ENCODE measurements at regions not wholly inside any gene's neighbourhood (a gene's known extent, or its start where the extent isn't known, plus 50 kb on each side); places are given as distances from the start of the nearest gene placed in this dataset.

DNA sequence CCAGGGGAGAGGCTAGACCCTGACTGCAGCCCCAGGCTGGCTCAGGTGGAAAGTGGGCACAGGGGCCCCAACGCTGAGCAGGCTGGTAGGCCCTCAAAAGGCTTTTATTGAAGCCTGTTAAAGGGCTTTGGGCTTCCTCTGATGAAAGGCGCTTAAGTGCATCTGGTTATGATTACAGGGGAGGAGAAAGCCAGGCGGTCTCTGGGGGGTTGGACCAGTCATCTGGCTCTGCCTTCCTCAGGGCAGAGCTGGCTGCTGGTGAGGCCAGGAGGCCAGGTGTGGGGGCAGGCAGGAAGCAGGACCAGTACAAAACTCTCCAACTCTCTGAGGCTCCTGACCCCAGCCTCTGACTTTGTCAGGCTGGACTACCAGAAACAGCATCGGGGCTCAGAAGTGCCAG, 68.8 kb upstream of the BCOR start:
- Histone ChIP-seq H3K27me3 (no peaks in the 10 kb centered on the region), H3K4me3 (no peak overlapping the region), H3K4me1 (peaks cover 30% of the 10 kb centered on the region), H3K9me3 (no peaks in the 10 kb centered on the region), H3K36me3 (no peaks in the 10 kb centered on the region), H3K27ac (no peak overlapping the region)
- 19% methylated on average over 3 of the region's 4 CpGs for WGBS
- DNase-seq (ENCODE audit: low spot score in 2 of 2): no peak
- TF ChIP-seq POLR2AphosphoS5 (IDR thresholded peaks at IDR 0.05): no peak
- no peak for TF ChIP-seq EP300 (IDR thresholded peaks at IDR 0.05)
- TF ChIP-seq POLR2A (IDR thresholded peaks at IDR 0.05): no peak
- TF ChIP-seq, protein P1, sequence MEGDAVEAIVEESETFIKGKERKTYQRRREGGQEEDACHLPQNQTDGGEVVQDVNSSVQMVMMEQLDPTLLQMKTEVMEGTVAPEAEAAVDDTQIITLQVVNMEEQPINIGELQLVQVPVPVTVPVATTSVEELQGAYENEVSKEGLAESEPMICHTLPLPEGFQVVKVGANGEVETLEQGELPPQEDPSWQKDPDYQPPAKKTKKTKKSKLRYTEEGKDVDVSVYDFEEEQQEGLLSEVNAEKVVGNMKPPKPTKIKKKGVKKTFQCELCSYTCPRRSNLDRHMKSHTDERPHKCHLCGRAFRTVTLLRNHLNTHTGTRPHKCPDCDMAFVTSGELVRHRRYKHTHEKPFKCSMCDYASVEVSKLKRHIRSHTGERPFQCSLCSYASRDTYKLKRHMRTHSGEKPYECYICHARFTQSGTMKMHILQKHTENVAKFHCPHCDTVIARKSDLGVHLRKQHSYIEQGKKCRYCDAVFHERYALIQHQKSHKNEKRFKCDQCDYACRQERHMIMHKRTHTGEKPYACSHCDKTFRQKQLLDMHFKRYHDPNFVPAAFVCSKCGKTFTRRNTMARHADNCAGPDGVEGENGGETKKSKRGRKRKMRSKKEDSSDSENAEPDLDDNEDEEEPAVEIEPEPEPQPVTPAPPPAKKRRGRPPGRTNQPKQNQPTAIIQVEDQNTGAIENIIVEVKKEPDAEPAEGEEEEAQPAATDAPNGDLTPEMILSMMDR (IDR thresholded peaks at IDR 0.05): no peak

DNA sequence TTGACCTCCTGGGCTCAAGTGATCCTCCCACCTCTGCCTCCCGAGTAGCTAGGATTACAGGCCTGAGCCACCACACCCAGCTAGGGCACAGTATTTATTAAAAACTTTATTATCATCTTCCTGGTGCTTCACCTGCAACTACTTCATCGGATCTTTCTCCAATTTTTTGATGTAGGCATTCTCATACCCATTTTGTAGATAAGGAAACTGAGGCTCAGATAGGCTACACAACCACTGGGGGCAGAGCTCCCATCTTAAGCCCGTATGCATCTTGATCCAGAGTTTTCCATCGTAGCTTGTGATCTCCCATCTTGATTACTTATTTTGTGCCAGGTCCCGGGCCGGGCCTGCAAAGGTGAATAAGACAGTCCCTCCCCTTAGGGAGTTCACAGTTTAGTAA, 68.1 kb upstream of the BCOR start:
- H3K36me3 ChIP-seq: no peaks in the 10 kb centered on the region
- no peak for DNase-seq (ENCODE audit: low spot score in 2 of 2)
- no peak for TF ChIP-seq POLR2AphosphoS5 (IDR thresholded peaks at IDR 0.05)
- TF ChIP-seq EP300 (IDR thresholded peaks at IDR 0.05): no peak
- no peak for TF ChIP-seq POLR2A (IDR thresholded peaks at IDR 0.05)
- TF ChIP-seq, protein P1 (IDR thresholded peaks at IDR 0.05): no peak
- no peak overlapping the region for H3K4me3 ChIP-seq
- no peaks in the 10 kb centered on the region for H3K9me3 ChIP-seq
- WGBS: 77% methylated on average over 6 of the region's 6 CpGs
- H3K27me3 ChIP-seq: no peaks in the 10 kb centered on the region
- peaks cover 24% of the 10 kb centered on the region for H3K4me1 ChIP-seq
- no peak overlapping the region for H3K27ac ChIP-seq

DNA sequence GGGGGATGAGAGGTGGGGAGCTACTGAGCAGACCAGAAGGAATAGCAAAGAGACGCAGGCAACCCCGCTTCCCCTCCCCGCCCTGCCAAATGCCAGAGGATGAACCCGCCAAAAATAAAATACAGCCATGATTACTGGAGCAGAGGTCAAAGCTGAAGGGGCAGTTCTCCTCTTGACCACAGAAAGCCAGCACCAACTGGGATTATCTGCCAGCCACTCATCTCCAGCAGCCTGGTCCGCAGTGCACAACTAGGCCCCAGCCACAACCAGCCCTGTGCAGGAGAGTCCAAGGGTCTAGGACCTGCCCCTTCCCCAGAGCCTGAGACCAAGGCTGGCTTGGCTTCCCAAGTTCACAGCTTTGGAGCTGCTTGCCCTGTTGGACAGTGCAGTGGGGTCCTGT, 67.4 kb upstream of the BCOR start:
- Histone ChIP-seq H3K9me3 (no peaks in the 10 kb centered on the region), H3K4me1 (peaks cover 23% of the 10 kb centered on the region), H3K4me3 (no peak overlapping the region), H3K27ac (no peak overlapping the region), H3K27me3 (no peaks in the 10 kb centered on the region), H3K36me3 (no peaks in the 10 kb centered on the region)
- TF ChIP-seq EP300 (IDR thresholded peaks at IDR 0.05) (no peak), POLR2AphosphoS5 (IDR thresholded peaks at IDR 0.05) (no peak), POLR2A (IDR thresholded peaks at IDR 0.05) (no peak)
- TF ChIP-seq, protein P1 (IDR thresholded peaks at IDR 0.05): no peak
- DNase-seq (ENCODE audit: low spot score in 2 of 2): no peak
- WGBS: 72% methylated on average over 5 of the region's 5 CpGs

- no peak for DNase-seq (ENCODE audit: low spot score in 2 of 2)
- no peaks in the 10 kb centered on the region for H3K9me3 ChIP-seq
- no peak overlapping the region for H3K4me3 ChIP-seq
- H3K27ac ChIP-seq: no peak overlapping the region
- TF ChIP-seq POLR2AphosphoS5 (IDR thresholded peaks at IDR 0.05) (no peak), EP300 (IDR thresholded peaks at IDR 0.05) (no peak), POLR2A (IDR thresholded peaks at IDR 0.05) (no peak)
- TF ChIP-seq, protein P1 (IDR thresholded peaks at IDR 0.05): no peak
- H3K27me3 ChIP-seq: no peaks in the 10 kb centered on the region
- peaks cover 23% of the 10 kb centered on the region for H3K4me1 ChIP-seq
- no peaks in the 10 kb centered on the region for H3K36me3 ChIP-seq
- WGBS: 66% methylated on average over 3 of the region's 3 CpGs
These were observed 67.0 kb upstream of the BCOR start for GRCh38 chrX:40164751-40165150.

DNA sequence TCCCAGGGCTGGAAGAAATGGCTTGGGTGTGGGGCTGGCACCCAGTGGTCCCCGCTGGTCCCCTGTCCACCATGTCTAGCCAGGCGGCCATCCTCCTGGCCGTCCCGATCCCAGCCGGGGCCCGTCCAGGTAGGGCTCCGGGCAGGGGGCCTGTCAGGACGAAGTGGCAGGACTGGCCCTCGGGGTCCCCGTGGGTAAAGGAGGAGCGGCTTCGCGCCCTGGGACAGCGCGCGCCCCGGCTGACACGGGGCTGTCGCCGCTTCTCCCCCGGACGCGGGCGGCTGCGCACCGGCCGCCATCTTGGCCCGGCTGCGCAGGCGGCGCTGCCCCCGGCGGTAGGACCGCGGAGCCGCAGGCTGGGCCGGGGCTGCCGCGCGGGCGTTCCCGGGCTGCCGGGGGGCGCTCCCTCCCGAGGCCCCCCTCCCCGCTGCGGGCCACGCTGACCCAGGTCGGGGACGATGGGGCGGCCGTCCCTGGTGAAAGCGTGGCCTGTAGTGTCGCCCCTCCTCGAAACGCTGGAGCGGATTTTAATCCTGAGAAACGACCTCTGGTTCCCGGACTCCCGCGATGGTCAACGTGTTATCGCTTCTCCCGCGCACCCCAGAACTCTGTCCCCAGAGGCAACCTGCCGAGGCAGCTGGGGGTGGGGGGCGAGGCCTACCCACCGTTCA, 60.4 kb upstream of the BCOR start:
- Histone ChIP-seq H3K27me3 (no peaks in the 10 kb centered on the region), H3K27ac (no peak overlapping the region), H3K36me3 (no peaks in the 10 kb centered on the region), H3K9me3 (no peaks in the 10 kb centered on the region), H3K4me1 (peaks cover 28% of the 10 kb centered on the region), H3K4me3 (peak overlapping the region; percentile 50)
- DNase-seq (ENCODE audit: low spot score in 2 of 2): peak in 1 of 2 donors; percentile 66
- 6% methylated on average over 8 of the region's 68 CpGs for WGBS
- TF ChIP-seq POLR2A (IDR thresholded peaks at IDR 0.05): no peak
- TF ChIP-seq, protein P1 (IDR thresholded peaks at IDR 0.05): peak; percentile 35 to 47
- no peak for TF ChIP-seq POLR2AphosphoS5 (IDR thresholded peaks at IDR 0.05)
- TF ChIP-seq EP300 (IDR thresholded peaks at IDR 0.05): no peak

All from suprapubic skin (tissue), 4 donors.